GM23248 (cell line): ENCODE measurements at regions not wholly inside any gene's neighbourhood (a gene's known extent, or its start where the extent isn't known, plus 50 kb on each side); places are given as distances from the start of the nearest gene placed in this dataset.

Source experiments
- EZH2 ChIP-seq: fragments of 200-600 bp; sonication (generic); IDR thresholded peaks from 2 replicates; pipeline ENCODE4 v1.6.1; 2018; ENCODE audit warnings: antibody characterized with exemption, mild to moderate bottlenecking; ENCODE audit not compliant: insufficient read depth, poor library complexity, severe bottlenecking
- EZH2phosphoT487 ChIP-seq: fragments of 200-600 bp; sonication (generic); IDR thresholded peaks from 2 replicates; pipeline ENCODE4 v1.6.1; 2018; ENCODE audit warnings: antibody characterized with exemption, moderate library complexity, mild to moderate bottlenecking, low read depth; ENCODE audit not compliant: insufficient read depth

- TF ChIP-seq EZH2phosphoT487 = no peak
- TF ChIP-seq EZH2 = no peak
These were observed 391.3 kb upstream of the CDH5 start for GRCh38 chr16:65975049-65975708.
